ENCODE measurements at regions not wholly inside any gene's neighbourhood (a gene's known extent, or its start where the extent isn't known, plus 50 kb on each side); places are given as distances from the start of the nearest gene placed in this dataset.
"Not testable (repeated sequence)": the region's sequence is repeated elsewhere in the genome, so short reads cannot be mapped to it uniquely, and the experiment has no call there.

- DNase-seq, result not testable (repeated sequence)
These were observed 540.3 kb downstream of the RFPL4B start for GRCh38 chr6:112887424-112887823.

- DNase-seq, result no peak
These were observed 552.4 kb downstream of the RFPL4B start for GRCh38 chr6:112899541-112899940.

- no peak for DNase-seq
These were observed 556.2 kb downstream of the RFPL4B start for GRCh38 chr6:112903361-112903760.

GRCh38 chr6:112906726-112907125, 559.6 kb downstream of the RFPL4B start:
- no peak for DNase-seq

- no peak for DNase-seq
These were observed 562.7 kb downstream of the RFPL4B start for GRCh38 chr6:112909781-112910180.

- no peak for DNase-seq
These were observed 563.1 kb downstream of the RFPL4B start for GRCh38 chr6:112910256-112910655.

- DNase-seq, result no peak
These were observed 564.8 kb downstream of the RFPL4B start for GRCh38 chr6:112911959-112912358.

- DNase-seq, result no peak
These were observed 565.4 kb downstream of the RFPL4B start for GRCh38 chr6:112912416-112913101.

GRCh38 chr6:112919744-112920143, 572.6 kb downstream of the RFPL4B start:
- not testable (repeated sequence) for DNase-seq

- DNase-seq, result no peak
These were observed 573.9 kb downstream of the RFPL4B start for GRCh38 chr6:112920994-112921393.

GRCh38 chr6:112923940-112924587, 576.9 kb downstream of the RFPL4B start:
- DNase-seq, result no peak

- DNase-seq, result no peak
These were observed 578.6 kb downstream of the RFPL4B start for GRCh38 chr6:112925702-112926101.

- DNase-seq, result no peak
These were observed 580.7 kb downstream of the RFPL4B start for GRCh38 chr6:112927641-112928320.

GRCh38 chr6:112929641-112930040, 582.5 kb downstream of the RFPL4B start:
- no peak for DNase-seq

- DNase-seq, result no peak
These were observed 584.7 kb downstream of the RFPL4B start for GRCh38 chr6:112931832-112932231.

GRCh38 chr6:112933947-112934346, 586.8 kb downstream of the RFPL4B start:
- DNase-seq, result no peak

- no peak for DNase-seq
These were observed 587.5 kb downstream of the RFPL4B start for GRCh38 chr6:112934433-112935327.

- no peak for DNase-seq
These were observed 588.4 kb downstream of the RFPL4B start for GRCh38 chr6:112935402-112936078.

GRCh38 chr6:112936079-112936472, 588.9 kb downstream of the RFPL4B start:
- DNase-seq, result no peak

GRCh38 chr6:112936504-112936903, 589.4 kb downstream of the RFPL4B start:
- DNase-seq, result no peak

GRCh38 chr6:112937690-112938089, 590.6 kb downstream of the RFPL4B start:
- not testable (repeated sequence) for DNase-seq

- DNase-seq, result no peak
These were observed 591.5 kb downstream of the RFPL4B start for GRCh38 chr6:112938650-112939049.
